IPS DF 4.7 (cell line): ENCODE measurements at regions not wholly inside any gene's neighbourhood (a gene's known extent, or its start where the extent isn't known, plus 50 kb on each side); places are given as distances from the start of the nearest gene placed in this dataset.
"Not testable (repeated sequence)": the region's sequence is repeated elsewhere in the genome, so short reads cannot be mapped to it uniquely, and the experiment has no call there.

Source experiments
- DNase-seq: peaks from one replicate; pipeline ENCODE4 v3.0.0-alpha.2; 2013; ENCODE audit warnings: low spot score; ENCODE audit errors: extremely low read depth

GRCh38 chr3:144894576-144894975, 923.0 kb downstream of the DIPK2A start:
- no peak for DNase-seq

- no peak for DNase-seq
Observed at GRCh38 chr3:144900366-144900765, 928.7 kb downstream of the DIPK2A start.

- not testable (repeated sequence) for DNase-seq
Observed at GRCh38 chr3:144907581-144907980, 936.0 kb downstream of the DIPK2A start.

- DNase-seq = no peak
Observed at GRCh38 chr3:144912968-144913367, 941.3 kb downstream of the DIPK2A start.

- no peak for DNase-seq
Observed at GRCh38 chr3:144915202-144915601, 943.6 kb downstream of the DIPK2A start.

GRCh38 chr3:144921710-144922109, 950.1 kb downstream of the DIPK2A start:
- no peak for DNase-seq

GRCh38 chr3:144923046-144923775, 951.6 kb downstream of the DIPK2A start:
- DNase-seq = no peak

- DNase-seq = no peak
Observed at GRCh38 chr3:144930431-144930830, 958.8 kb downstream of the DIPK2A start.

- no peak for DNase-seq
Observed at GRCh38 chr3:144931590-144931989, 960.0 kb downstream of the DIPK2A start.

- no peak for DNase-seq
Observed at GRCh38 chr3:144942093-144942837, 970.6 kb downstream of the DIPK2A start.

GRCh38 chr3:144942838-144943197, 971.2 kb downstream of the DIPK2A start:
- no peak for DNase-seq

- DNase-seq = no peak
Observed at GRCh38 chr3:144947895-144948294, 976.3 kb downstream of the DIPK2A start.

GRCh38 chr3:144948711-144949110, 977.1 kb downstream of the DIPK2A start:
- DNase-seq = no peak

- DNase-seq = peak; percentile 5
Observed at GRCh38 chr3:144953959-144954358, 982.3 kb downstream of the DIPK2A start.

GRCh38 chr3:144957398-144958101, 985.9 kb downstream of the DIPK2A start:
- no peak for DNase-seq

GRCh38 chr3:144963810-144964209, 992.2 kb downstream of the DIPK2A start:
- DNase-seq = no peak

- DNase-seq = no peak
Observed at GRCh38 chr3:144966560-144966959, 994.9 kb downstream of the DIPK2A start.

- no peak for DNase-seq
Observed at GRCh38 chr3:144968750-144969350, 997.2 kb downstream of the DIPK2A start.

- not testable (repeated sequence) for DNase-seq
Observed at GRCh38 chr3:144984481-144984880, 1012.9 kb downstream of the DIPK2A start.

- no peak for DNase-seq
Observed at GRCh38 chr3:144989807-144990206, 1018.2 kb downstream of the DIPK2A start.

GRCh38 chr3:144995856-144996255, 1024.2 kb downstream of the DIPK2A start:
- DNase-seq = no peak

GRCh38 chr3:145005427-145005826, 1033.8 kb downstream of the DIPK2A start:
- DNase-seq = no peak
